ENCODE measurements at regions not wholly inside any gene's neighbourhood (a gene's known extent, or its start where the extent isn't known, plus 50 kb on each side); places are given as distances from the start of the nearest gene placed in this dataset.

GRCh38 chr4:126012691-126013290 lies 698.0 kb downstream of the FAT4 start:
- no peaks in the 10 kb centered on the region for H3K36me3 Mint-ChIP-seq (ENCODE audit: low read depth)
- intact Hi-C loops (cut with micrococcal nuclease): no loop called here
- no peak for DNase-seq

GRCh38 chr4:126018274-126018673 lies 703.5 kb downstream of the FAT4 start:
- CTCF ChIA-PET: no interaction called here
- Mint-ChIP-seq H3K9me3 (peaks cover 5% of the 10 kb centered on the region), H3K4me3 (no peak overlapping the region), H3K4me1 (ENCODE audit: low read depth) (no peaks in the 10 kb centered on the region), H3K36me3 (ENCODE audit: low read depth) (no peaks in the 10 kb centered on the region), H3K27me3 (no peaks in the 10 kb centered on the region), H3K27ac (no peak overlapping the region)
- TF ChIP-seq CTCF (IDR thresholded peaks at IDR 0.05): no peak
- ATAC-seq (no peak), DNase-seq (no peak)
- intact Hi-C loops (cut with micrococcal nuclease): no loop called here
- POLR2A ChIA-PET: no interaction called here

More at GRCh38 chr4:126012691-126013290, 698.0 kb downstream of the FAT4 start:
- Mint-ChIP-seq H3K27me3 (no peaks in the 10 kb centered on the region), H3K9me3 (peaks cover 16% of the 10 kb centered on the region), H3K27ac (no peak overlapping the region), H3K4me3 (no peak overlapping the region), H3K4me1 (ENCODE audit: low read depth) (no peaks in the 10 kb centered on the region)
- ATAC-seq: no peak
- ChIA-PET POLR2A (no interaction called here), CTCF (no interaction called here)
- TF ChIP-seq CTCF (IDR thresholded peaks at IDR 0.05): no peak

DNA sequence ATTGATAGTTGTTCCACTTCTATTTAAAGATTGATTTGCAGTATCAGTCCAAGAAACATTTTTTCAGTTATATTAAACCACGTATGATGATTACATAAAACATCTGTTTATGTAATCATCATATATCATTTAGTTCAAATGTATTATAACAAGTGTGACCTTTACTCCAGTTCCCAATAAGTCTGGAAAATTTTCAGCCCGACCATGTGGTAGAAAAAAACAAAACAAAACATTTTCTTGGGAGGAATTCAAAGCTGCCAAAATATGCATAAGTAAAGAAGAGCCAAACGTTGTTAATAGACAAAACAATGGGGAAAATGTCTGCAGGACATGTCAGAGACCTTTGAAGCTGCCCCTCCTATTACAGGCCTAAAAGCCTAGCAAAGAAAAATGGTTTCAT lies 709.1 kb downstream of the FAT4 start:
- no peak for TF ChIP-seq CTCF (IDR thresholded peaks at IDR 0.05)
- Mint-ChIP-seq H3K4me1 (ENCODE audit: low read depth) (no peaks in the 10 kb centered on the region), H3K27me3 (no peaks in the 10 kb centered on the region), H3K36me3 (ENCODE audit: low read depth) (no peaks in the 10 kb centered on the region), H3K27ac (no peak overlapping the region), H3K4me3 (no peak overlapping the region), H3K9me3 (no peaks in the 10 kb centered on the region)
- CTCF ChIA-PET: no interaction called here
- intact Hi-C loops (cut with micrococcal nuclease): no loop called here
- ATAC-seq: no peak
- POLR2A ChIA-PET: no interaction called here
- no peak for DNase-seq

DNA sequence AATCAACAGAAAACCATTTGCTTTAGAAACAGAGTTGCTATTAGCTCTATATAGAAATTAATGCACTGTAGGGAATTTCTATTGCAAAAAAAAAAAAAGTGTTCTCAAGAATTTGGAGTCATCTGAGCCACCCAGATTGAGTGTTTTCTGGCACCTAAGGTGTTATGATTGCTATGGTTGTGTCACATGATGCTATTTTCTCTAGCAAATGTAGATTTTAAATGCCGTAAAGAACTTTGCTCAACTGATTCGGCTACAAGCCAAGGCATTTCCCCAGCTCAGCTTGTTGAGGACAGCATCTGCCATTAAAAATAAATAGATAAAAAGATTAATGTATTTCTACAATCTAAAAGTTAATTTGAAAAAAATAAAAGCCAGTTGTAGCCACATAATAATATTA lies 712.8 kb downstream of the FAT4 start:
- Mint-ChIP-seq H3K27ac (no peak overlapping the region), H3K4me1 (ENCODE audit: low read depth) (no peaks in the 10 kb centered on the region), H3K27me3 (no peaks in the 10 kb centered on the region), H3K36me3 (ENCODE audit: low read depth) (no peaks in the 10 kb centered on the region), H3K4me3 (no peak overlapping the region), H3K9me3 (peaks cover 4% of the 10 kb centered on the region)
- TF ChIP-seq CTCF (IDR thresholded peaks at IDR 0.05): no peak
- ChIA-PET POLR2A (no interaction called here), CTCF (no interaction called here)
- intact Hi-C loops (cut with micrococcal nuclease): no loop called here
- ATAC-seq (no peak), DNase-seq (no peak)

DNA sequence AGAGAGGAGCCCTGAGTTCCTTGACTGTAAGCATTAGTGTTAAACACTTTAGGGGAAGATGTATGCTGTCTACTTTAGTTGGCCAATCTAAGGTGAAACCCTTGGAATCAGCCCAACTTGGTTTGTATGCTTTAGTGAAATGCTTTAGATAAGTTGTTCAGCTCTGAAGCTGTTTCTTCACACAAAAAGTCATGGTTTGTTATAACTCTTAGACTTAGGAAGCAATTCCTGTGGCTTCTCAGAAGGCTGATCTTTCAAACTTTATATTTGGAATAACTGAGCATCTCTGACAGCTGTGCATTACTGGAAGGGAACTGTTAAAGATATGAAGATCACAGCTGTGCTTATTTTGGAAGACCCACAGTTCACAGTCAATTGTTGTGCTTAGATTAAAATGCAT lies 714.1 kb downstream of the FAT4 start:
- Mint-ChIP-seq H3K4me1 (ENCODE audit: low read depth) (no peaks in the 10 kb centered on the region), H3K27ac (no peak overlapping the region), H3K9me3 (peaks cover 4% of the 10 kb centered on the region), H3K36me3 (ENCODE audit: low read depth) (no peaks in the 10 kb centered on the region), H3K4me3 (no peak overlapping the region), H3K27me3 (no peaks in the 10 kb centered on the region)
- intact Hi-C loops (cut with micrococcal nuclease): no loop called here
- ChIA-PET CTCF (no interaction called here), POLR2A (no interaction called here)
- DNase-seq (no peak), ATAC-seq (no peak)
- no peak for TF ChIP-seq CTCF (IDR thresholded peaks at IDR 0.05)
